Endodermal cell (in vitro differentiated cells): ENCODE measurements at regions not wholly inside any gene's neighbourhood (a gene's known extent, or its start where the extent isn't known, plus 50 kb on each side); places are given as distances from the start of the nearest gene placed in this dataset.

Source experiments
- DNase-seq: peaks from one replicate; pipeline ENCODE4 v3.0.0-alpha.2; 2017
- H3K27ac ChIP-seq: 2 replicates; pipeline ENCODE4 v1.5.1; 2013; ENCODE audit warnings: mild to moderate bottlenecking, low read depth, low read length, moderate library complexity
- H3K27me3 ChIP-seq: 2 replicates; pipeline ENCODE4 v1.6.1; 2013; ENCODE audit warnings: mild to moderate bottlenecking, low read length, moderate library complexity; ENCODE audit not compliant: insufficient read depth, control insufficient read depth, poor library complexity, severe bottlenecking
- H3K36me3 ChIP-seq: 2 replicates; pipeline ENCODE4 v1.7.0; 2013; ENCODE audit warnings: mild to moderate bottlenecking, low read length, moderate library complexity; ENCODE audit not compliant: control insufficient read depth, insufficient read depth
- H3K4me1 ChIP-seq: one replicate; pipeline ENCODE4 v1.7.0; 2013; ENCODE audit warnings: low read length; ENCODE audit not compliant: control insufficient read depth, insufficient read depth
- H3K4me3 ChIP-seq: 2 replicates; pipeline ENCODE4 v1.5.1; 2013; ENCODE audit warnings: mild to moderate bottlenecking, low read length, moderate library complexity
- H3K9ac ChIP-seq: 2 replicates; pipeline ENCODE4 v1.6.1; 2013; ENCODE audit warnings: mild to moderate bottlenecking, low read length, moderate library complexity; ENCODE audit not compliant: poor library complexity, severe bottlenecking; ENCODE audit errors: extremely low read depth
- H3K9me3 ChIP-seq: 2 replicates; pipeline ENCODE4 v1.6.1; 2013; ENCODE audit warnings: mild to moderate bottlenecking, low read length, moderate library complexity; ENCODE audit not compliant: control insufficient read depth
- H3K27ac Mint-ChIP-seq: 2 replicates; pipeline ENCODE4 v1.8.0; 2020; ENCODE audit warnings: mixed read lengths
- H3K27me3 Mint-ChIP-seq: 2 replicates; pipeline ENCODE4 v1.8.0; 2021; ENCODE audit warnings: mild to moderate bottlenecking, mixed read lengths; ENCODE audit not compliant: insufficient read depth
- H3K36me3 Mint-ChIP-seq: 2 replicates; pipeline ENCODE4 v1.8.0; 2020; ENCODE audit warnings: low read depth, mixed read lengths
- H3K4me1 Mint-ChIP-seq: 2 replicates; pipeline ENCODE4 v1.8.0; 2020; ENCODE audit warnings: mixed read lengths
- H3K4me3 Mint-ChIP-seq: 2 replicates; pipeline ENCODE4 v1.8.0; 2020; ENCODE audit warnings: mild to moderate bottlenecking, moderate library complexity, mixed read lengths
- H3K9me3 Mint-ChIP-seq: 2 replicates; pipeline ENCODE4 v1.8.0; 2020; ENCODE audit warnings: mild to moderate bottlenecking, mixed read lengths
- CTCF ChIP-seq: fragments of 200-600 bp; sonication (generic); conservative IDR thresholded peaks from 2 replicates; pipeline ENCODE4 v1.5.0; 2021; ENCODE audit warnings: antibody characterized with exemption, mild to moderate bottlenecking
- WGBS, 2 experiments: methylation state at CpG; one replicate each; pipeline versions ENCODE4 v1.1.5 to v1.1.7; 2013; ENCODE audit warnings: missing lambda C conversion rate in 2 of 2, mixed read lengths in 1 of 2; ENCODE audit not compliant: insufficient coverage in 1 of 2, insufficient read length in 1 of 2; 5-methylcytosine and 5-hydroxymethylcytosine counted together

DNA sequence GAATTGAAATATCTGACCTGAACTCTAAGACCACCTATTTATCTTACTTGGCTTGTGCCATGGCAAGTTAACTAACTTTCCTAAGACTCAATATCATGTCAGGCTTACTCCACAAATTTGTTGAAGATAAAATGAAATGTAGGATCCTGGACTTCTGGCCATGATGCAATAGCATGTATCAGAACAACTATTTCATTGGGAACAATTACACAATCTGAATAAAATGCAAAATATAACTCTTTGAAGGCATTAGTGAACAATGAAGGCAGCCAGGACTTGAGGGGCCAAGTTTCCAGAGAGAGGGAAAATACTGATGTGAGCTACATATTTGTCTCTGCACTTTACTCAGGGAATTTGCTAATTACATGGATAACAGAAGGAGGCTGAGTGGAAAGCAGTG lies 476.5 kb upstream of the ACVR2A start:
- no peak overlapping the region for H3K4me3 Mint-ChIP-seq
- Histone ChIP-seq H3K4me3 (no peak overlapping the region), H3K36me3 (no peaks in the 10 kb centered on the region), H3K9ac (no peak overlapping the region), H3K27ac (no peak overlapping the region), H3K4me1 (no peaks in the 10 kb centered on the region), H3K27me3 (no peaks in the 10 kb centered on the region), H3K9me3 (no peaks in the 10 kb centered on the region)
- H3K36me3 Mint-ChIP-seq: peaks cover 4% of the 10 kb centered on the region
- H3K4me1 Mint-ChIP-seq: peaks cover 21% of the 10 kb centered on the region
- DNase-seq: no peak
- no peak for TF ChIP-seq CTCF
- H3K9me3 Mint-ChIP-seq: peaks cover 10% of the 10 kb centered on the region
- H3K27me3 Mint-ChIP-seq: no peaks in the 10 kb centered on the region
- no peak overlapping the region for H3K27ac Mint-ChIP-seq

GRCh38 chr2:147366279-147366678 lies 478.6 kb upstream of the ACVR2A start:
- H3K27me3 Mint-ChIP-seq: no peaks in the 10 kb centered on the region
- peaks cover 4% of the 10 kb centered on the region for H3K36me3 Mint-ChIP-seq
- Histone ChIP-seq H3K27me3 (no peaks in the 10 kb centered on the region), H3K4me1 (no peaks in the 10 kb centered on the region), H3K4me3 (no peak overlapping the region), H3K36me3 (no peaks in the 10 kb centered on the region), H3K9ac (no peak overlapping the region), H3K9me3 (no peaks in the 10 kb centered on the region), H3K27ac (no peak overlapping the region)
- H3K27ac Mint-ChIP-seq: no peak overlapping the region
- H3K4me1 Mint-ChIP-seq: peaks cover 21% of the 10 kb centered on the region
- 89 to 91% methylated on average over 4 to 6 of the region's 6 CpGs for WGBS, 2 experiments
- H3K4me3 Mint-ChIP-seq: no peak overlapping the region
- H3K9me3 Mint-ChIP-seq: peaks cover 10% of the 10 kb centered on the region
- no peak for DNase-seq
- no peak for TF ChIP-seq CTCF

GRCh38 chr2:147365622-147366021 lies 479.2 kb upstream of the ACVR2A start:
- H3K9me3 Mint-ChIP-seq: peaks cover 10% of the 10 kb centered on the region
- no peak for DNase-seq
- Histone ChIP-seq H3K27ac (no peak overlapping the region), H3K9me3 (no peaks in the 10 kb centered on the region), H3K36me3 (no peaks in the 10 kb centered on the region), H3K27me3 (no peaks in the 10 kb centered on the region), H3K9ac (no peak overlapping the region), H3K4me1 (no peaks in the 10 kb centered on the region), H3K4me3 (no peak overlapping the region)
- H3K27me3 Mint-ChIP-seq: no peaks in the 10 kb centered on the region
- 80 to 100% methylated on average over 1 to 4 of the region's 4 CpGs for WGBS, 2 experiments
- TF ChIP-seq CTCF: no peak
- peaks cover 21% of the 10 kb centered on the region for H3K4me1 Mint-ChIP-seq
- peaks cover 4% of the 10 kb centered on the region for H3K36me3 Mint-ChIP-seq
- H3K27ac Mint-ChIP-seq: no peak overlapping the region
- no peak overlapping the region for H3K4me3 Mint-ChIP-seq
